ENCODE measurements at regions not wholly inside any gene's neighbourhood (a gene's known extent, or its start where the extent isn't known, plus 50 kb on each side); places are given as distances from the start of the nearest gene placed in this dataset.

GRCh38 chr2:71795486-71795885, 342.1 kb downstream of the DYSF start:
- TF ChIP-seq, protein P1, sequence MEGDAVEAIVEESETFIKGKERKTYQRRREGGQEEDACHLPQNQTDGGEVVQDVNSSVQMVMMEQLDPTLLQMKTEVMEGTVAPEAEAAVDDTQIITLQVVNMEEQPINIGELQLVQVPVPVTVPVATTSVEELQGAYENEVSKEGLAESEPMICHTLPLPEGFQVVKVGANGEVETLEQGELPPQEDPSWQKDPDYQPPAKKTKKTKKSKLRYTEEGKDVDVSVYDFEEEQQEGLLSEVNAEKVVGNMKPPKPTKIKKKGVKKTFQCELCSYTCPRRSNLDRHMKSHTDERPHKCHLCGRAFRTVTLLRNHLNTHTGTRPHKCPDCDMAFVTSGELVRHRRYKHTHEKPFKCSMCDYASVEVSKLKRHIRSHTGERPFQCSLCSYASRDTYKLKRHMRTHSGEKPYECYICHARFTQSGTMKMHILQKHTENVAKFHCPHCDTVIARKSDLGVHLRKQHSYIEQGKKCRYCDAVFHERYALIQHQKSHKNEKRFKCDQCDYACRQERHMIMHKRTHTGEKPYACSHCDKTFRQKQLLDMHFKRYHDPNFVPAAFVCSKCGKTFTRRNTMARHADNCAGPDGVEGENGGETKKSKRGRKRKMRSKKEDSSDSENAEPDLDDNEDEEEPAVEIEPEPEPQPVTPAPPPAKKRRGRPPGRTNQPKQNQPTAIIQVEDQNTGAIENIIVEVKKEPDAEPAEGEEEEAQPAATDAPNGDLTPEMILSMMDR (IDR thresholded peaks at IDR 0.05): no peak
- TF ChIP-seq POLR2AphosphoS5 (IDR thresholded peaks at IDR 0.05): no peak
